ENCODE measurements at regions not wholly inside any gene's neighbourhood (a gene's known extent, or its start where the extent isn't known, plus 50 kb on each side); places are given as distances from the start of the nearest gene placed in this dataset.

DNA sequence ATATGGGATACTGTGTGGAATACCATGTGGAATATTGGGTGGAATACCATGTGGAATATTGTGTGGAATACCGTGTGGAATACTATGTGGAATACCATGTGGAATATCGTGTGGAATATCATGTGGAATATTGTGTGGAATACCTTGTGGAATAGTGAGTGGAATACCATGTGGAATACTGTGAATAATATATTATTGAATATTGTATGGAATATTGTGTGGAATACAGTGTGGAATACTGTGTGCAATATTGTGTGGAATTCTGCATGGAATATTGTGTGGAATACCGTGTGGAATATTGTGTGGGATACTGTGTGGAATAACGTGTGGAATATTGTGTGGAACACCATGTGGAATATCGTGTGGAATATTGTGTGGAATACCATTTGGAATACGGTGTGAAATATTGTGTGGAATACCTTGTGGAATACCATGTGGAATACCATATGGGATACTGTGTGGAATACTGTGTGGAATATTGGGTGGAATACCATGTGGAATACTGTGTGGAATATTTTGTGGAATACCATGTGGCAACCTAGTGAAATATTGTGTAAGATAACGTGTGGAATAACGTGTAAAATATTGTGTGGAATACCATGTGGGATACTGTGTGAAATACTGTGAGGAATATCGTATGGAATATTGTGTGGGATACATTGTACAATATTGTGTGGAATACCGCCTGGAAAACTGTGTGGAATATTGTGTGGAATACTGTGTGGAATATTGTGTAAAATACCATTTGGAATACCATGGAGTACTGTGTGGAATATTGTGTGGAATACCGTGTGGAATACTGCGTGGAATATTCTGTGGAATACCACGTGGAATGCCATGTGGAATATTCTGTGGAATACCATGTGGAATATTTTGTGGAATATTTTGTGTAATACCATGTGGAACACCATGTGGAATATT lies 133.9 kb upstream of the CHST15 start:
- no peak for TF ChIP-seq ZNF274 (IDR thresholded peaks at IDR 0.05; ENCODE audit: low read depth, low read length)
- no peak for TF ChIP-seq YY1 (IDR thresholded peaks at IDR 0.05; ENCODE audit: insufficient read depth, insufficient read length)
- TF ChIP-seq SUZ12 (IDR thresholded peaks at IDR 0.05; ENCODE audit: extremely low read depth, insufficient read depth, insufficient read length), result no peak

All from NT2/D1 (cell line).